ENCODE measurements at regions not wholly inside any gene's neighbourhood (a gene's known extent, or its start where the extent isn't known, plus 50 kb on each side); places are given as distances from the start of the nearest gene placed in this dataset.
"Not testable (repeated sequence)": the region's sequence is repeated elsewhere in the genome, so short reads cannot be mapped to it uniquely, and the experiment has no call there.

- Histone ChIP-seq H3K4me3 (ENCODE audit: control insufficient read depth in 1 of 2, extremely low read depth in 1 of 2, low read length in 1 of 2) (no peak overlapping the region), H3K27ac (ENCODE audit: low read length) (no peak overlapping the region), H3K36me3 (ENCODE audit: control insufficient read depth in 2 of 2, extremely low read depth in 1 of 2, insufficient read depth in 1 of 2, low read length in 1 of 2) (no peaks in the 10 kb centered on the region), H3K9me3 (no peaks in the 10 kb centered on the region), H3K4me1 (ENCODE audit: control insufficient read depth in 1 of 2, extremely low read depth in 1 of 2, insufficient read depth in 2 of 2, low read length in 2 of 2) (no peaks in the 10 kb centered on the region), H3K27me3 (replicated peaks in 1 of 2; ENCODE audit: control insufficient read depth in 2 of 2, extremely low read depth in 1 of 2, insufficient read depth in 2 of 2, low read length in 1 of 2) (no peaks in the 10 kb centered on the region)
- Mint-ChIP-seq H3K9me3 (no peaks in the 10 kb centered on the region), H3K27ac (no peak overlapping the region), H3K4me3 (no peak overlapping the region), H3K4me1 (peaks cover 0 to 4% (median 4%) of the 10 kb centered on the region in 3 donors), H3K36me3 (no peaks in the 10 kb centered on the region), H3K27me3 (peaks cover 0 to 4% of the 10 kb centered on the region in 2 donors)
- CTCF ChIA-PET = no interaction called here
- ATAC-seq (replicated peaks in 1 of 4) = no peak
- 89% methylated on average over 2 of the region's 5 CpGs for WGBS (ENCODE audit: insufficient coverage)
- POLR2A ChIA-PET = no interaction called here
- no peak for DNase-seq
These were observed 145.2 kb upstream of the CITED2 start for GRCh38 chr6:139519571-139520031.

- no peaks in the 10 kb centered on the region for H3K36me3 Mint-ChIP-seq
These were observed 144.6 kb upstream of the CITED2 start for GRCh38 chr6:139519097-139519496.

GRCh38 chr6:139518556-139519091 is 144.2 kb upstream of the CITED2 start:
- Histone ChIP-seq H3K4me3 (ENCODE audit: control insufficient read depth in 1 of 2, extremely low read depth in 1 of 2, low read length in 1 of 2) (no peak overlapping the region), H3K27ac (ENCODE audit: low read length) (no peak overlapping the region), H3K9me3 (no peaks in the 10 kb centered on the region), H3K27me3 (replicated peaks in 1 of 2; ENCODE audit: control insufficient read depth in 2 of 2, extremely low read depth in 1 of 2, insufficient read depth in 2 of 2, low read length in 1 of 2) (no peaks in the 10 kb centered on the region), H3K36me3 (ENCODE audit: control insufficient read depth in 2 of 2, extremely low read depth in 1 of 2, insufficient read depth in 1 of 2, low read length in 1 of 2) (no peaks in the 10 kb centered on the region), H3K4me1 (ENCODE audit: control insufficient read depth in 1 of 2, extremely low read depth in 1 of 2, insufficient read depth in 2 of 2, low read length in 2 of 2) (no peaks in the 10 kb centered on the region)
- no peaks in the 10 kb centered on the region for H3K36me3 Mint-ChIP-seq
- CTCF ChIA-PET = no interaction called here
- no peaks in the 10 kb centered on the region for H3K9me3 Mint-ChIP-seq
- POLR2A ChIA-PET = interaction anchor here in 1 of 2 donors (0.6 kb wide), 1 partner anchor 10 kb away, joined by 3 read pairs; no protein-coding TSS in a partner anchor
- H3K4me1 Mint-ChIP-seq = peaks cover 0 to 4% (median 4%) of the 10 kb centered on the region in 3 donors
- no peak for DNase-seq
- no peak overlapping the region for H3K27ac Mint-ChIP-seq
- peaks cover 0 to 4% of the 10 kb centered on the region in 2 donors for H3K27me3 Mint-ChIP-seq
- WGBS (ENCODE audit: insufficient coverage) = 91% methylated on average over 8 of the region's 12 CpGs
- no peak overlapping the region for H3K4me3 Mint-ChIP-seq
- no peak for ATAC-seq (replicated peaks in 1 of 4)

More at GRCh38 chr6:139519097-139519496, 144.6 kb upstream of the CITED2 start:
- ChIA-PET POLR2A (no interaction called here), CTCF (no interaction called here)
- H3K4me3 ChIP-seq (ENCODE audit: control insufficient read depth in 1 of 2, extremely low read depth in 1 of 2, low read length in 1 of 2) = no peak overlapping the region
- Mint-ChIP-seq H3K9me3 (no peaks in the 10 kb centered on the region), H3K27me3 (peaks cover 0 to 4% of the 10 kb centered on the region in 2 donors), H3K4me3 (no peak overlapping the region), H3K27ac (no peak overlapping the region), H3K4me1 (peaks cover 0 to 4% (median 4%) of the 10 kb centered on the region in 3 donors)
- no peaks in the 10 kb centered on the region for H3K36me3 ChIP-seq (ENCODE audit: control insufficient read depth in 2 of 2, extremely low read depth in 1 of 2, insufficient read depth in 1 of 2, low read length in 1 of 2)
- no peak overlapping the region for H3K27ac ChIP-seq (ENCODE audit: low read length)
- WGBS (ENCODE audit: insufficient coverage) = no CpG with 5 or more reads among the region's 5 CpGs
- no peaks in the 10 kb centered on the region for H3K27me3 ChIP-seq (replicated peaks in 1 of 2; ENCODE audit: control insufficient read depth in 2 of 2, extremely low read depth in 1 of 2, insufficient read depth in 2 of 2, low read length in 1 of 2)
- DNase-seq (no peak), ATAC-seq (replicated peaks in 1 of 4) (no peak)
- H3K4me1 ChIP-seq (ENCODE audit: control insufficient read depth in 1 of 2, extremely low read depth in 1 of 2, insufficient read depth in 2 of 2, low read length in 2 of 2) = no peaks in the 10 kb centered on the region
- H3K9me3 ChIP-seq = no peaks in the 10 kb centered on the region

GRCh38 chr6:139517998-139518555 is 143.6 kb upstream of the CITED2 start:
- H3K27me3 Mint-ChIP-seq; H3K27me3 ChIP-seq (replicated peaks in 1 of 2; ENCODE audit: control insufficient read depth in 2 of 2, extremely low read depth in 1 of 2, insufficient read depth in 2 of 2, low read length in 1 of 2); H3K36me3 ChIP-seq (ENCODE audit: control insufficient read depth in 2 of 2, extremely low read depth in 1 of 2, insufficient read depth in 1 of 2, low read length in 1 of 2); DNase-seq; H3K4me1 Mint-ChIP-seq; H3K4me3 Mint-ChIP-seq; H3K9me3 Mint-ChIP-seq; H3K4me1 ChIP-seq (ENCODE audit: control insufficient read depth in 1 of 2, extremely low read depth in 1 of 2, insufficient read depth in 2 of 2, low read length in 2 of 2); H3K36me3 Mint-ChIP-seq; H3K27ac ChIP-seq (ENCODE audit: low read length); H3K9me3 ChIP-seq; H3K4me3 ChIP-seq (ENCODE audit: control insufficient read depth in 1 of 2, extremely low read depth in 1 of 2, low read length in 1 of 2); H3K27ac Mint-ChIP-seq; CTCF ChIA-PET; ATAC-seq (replicated peaks in 1 of 4): not testable (repeated sequence)
- 88% methylated on average over 8 of the region's 14 CpGs for WGBS (ENCODE audit: insufficient coverage)
- POLR2A ChIA-PET = interaction anchor here (0.5 to 0.6 kb wide), 2 partner anchors 10 to 470 kb away, joined by 3 read pairs; no protein-coding TSS in a partner anchor

GRCh38 chr6:139515511-139515910 is 141.1 kb upstream of the CITED2 start:
- Mint-ChIP-seq H3K4me1 (peaks cover 0 to 4% (median 4%) of the 10 kb centered on the region in 3 donors), H3K4me3 (no peak overlapping the region), H3K27ac (no peak overlapping the region), H3K36me3 (no peaks in the 10 kb centered on the region), H3K27me3 (no peaks in the 10 kb centered on the region), H3K9me3 (no peaks in the 10 kb centered on the region)
- Histone ChIP-seq H3K27ac (ENCODE audit: low read length) (no peak overlapping the region), H3K27me3 (replicated peaks in 1 of 2; ENCODE audit: control insufficient read depth in 2 of 2, extremely low read depth in 1 of 2, insufficient read depth in 2 of 2, low read length in 1 of 2) (no peaks in the 10 kb centered on the region), H3K4me3 (ENCODE audit: control insufficient read depth in 1 of 2, extremely low read depth in 1 of 2, low read length in 1 of 2) (no peak overlapping the region), H3K9me3 (no peaks in the 10 kb centered on the region), H3K36me3 (ENCODE audit: control insufficient read depth in 2 of 2, extremely low read depth in 1 of 2, insufficient read depth in 1 of 2, low read length in 1 of 2) (no peaks in the 10 kb centered on the region), H3K4me1 (ENCODE audit: control insufficient read depth in 1 of 2, extremely low read depth in 1 of 2, insufficient read depth in 2 of 2, low read length in 2 of 2) (no peaks in the 10 kb centered on the region)
- ChIA-PET POLR2A (interaction anchor here in 1 of 2 donors (0.6 kb wide), 1 partner anchor 19 kb away, joined by 3 read pairs; no protein-coding TSS in a partner anchor), CTCF (interaction anchor here in 1 of 2 donors (0.6 kb wide), 1 partner anchor 448 kb away, joined by 3 read pairs; no protein-coding TSS in a partner anchor)
- no peak for DNase-seq
- ATAC-seq (replicated peaks in 1 of 4) = no peak
- WGBS (ENCODE audit: insufficient coverage) = 40% methylated on average over 3 of the region's 3 CpGs

GRCh38 chr6:139514819-139515218 is 140.4 kb upstream of the CITED2 start:
- no peak overlapping the region for H3K27ac ChIP-seq (ENCODE audit: low read length)
- no peaks in the 10 kb centered on the region for H3K36me3 ChIP-seq (ENCODE audit: control insufficient read depth in 2 of 2, extremely low read depth in 1 of 2, insufficient read depth in 1 of 2, low read length in 1 of 2)
- DNase-seq (no peak), ATAC-seq (replicated peaks in 1 of 4) (no peak)
- Mint-ChIP-seq H3K9me3 (no peaks in the 10 kb centered on the region), H3K27ac (no peak overlapping the region), H3K4me3 (no peak overlapping the region), H3K36me3 (no peaks in the 10 kb centered on the region), H3K27me3 (no peaks in the 10 kb centered on the region), H3K4me1 (peaks cover 0 to 4% (median 4%) of the 10 kb centered on the region in 3 donors)
- no peak overlapping the region for H3K4me3 ChIP-seq (ENCODE audit: control insufficient read depth in 1 of 2, extremely low read depth in 1 of 2, low read length in 1 of 2)
- 83% methylated on average over 1 of the region's 3 CpGs for WGBS (ENCODE audit: insufficient coverage)
- POLR2A ChIA-PET = no interaction called here
- no peaks in the 10 kb centered on the region for H3K4me1 ChIP-seq (ENCODE audit: control insufficient read depth in 1 of 2, extremely low read depth in 1 of 2, insufficient read depth in 2 of 2, low read length in 2 of 2)
- no peaks in the 10 kb centered on the region for H3K27me3 ChIP-seq (replicated peaks in 1 of 2; ENCODE audit: control insufficient read depth in 2 of 2, extremely low read depth in 1 of 2, insufficient read depth in 2 of 2, low read length in 1 of 2)
- CTCF ChIA-PET = no interaction called here
- no peaks in the 10 kb centered on the region for H3K9me3 ChIP-seq

All from T-cell (primary cell).